GM20000 (cell line): ENCODE measurements at regions not wholly inside any gene's neighbourhood (a gene's known extent, or its start where the extent isn't known, plus 50 kb on each side); places are given as distances from the start of the nearest gene placed in this dataset.

Source experiments
- DNase-seq: peaks from one replicate; pipeline ENCODE4 v3.0.0; 2012; ENCODE audit warnings: low spot score
- TF ChIP-seq, protein P1 (sequence below): IDR thresholded peaks from 2 replicates; pipeline ENCODE4 v1.5.1; 2012; ENCODE audit warnings: mild to moderate bottlenecking, control low read depth; ENCODE audit errors: extremely low read depth, missing control alignments

- TF ChIP-seq, protein P1, sequence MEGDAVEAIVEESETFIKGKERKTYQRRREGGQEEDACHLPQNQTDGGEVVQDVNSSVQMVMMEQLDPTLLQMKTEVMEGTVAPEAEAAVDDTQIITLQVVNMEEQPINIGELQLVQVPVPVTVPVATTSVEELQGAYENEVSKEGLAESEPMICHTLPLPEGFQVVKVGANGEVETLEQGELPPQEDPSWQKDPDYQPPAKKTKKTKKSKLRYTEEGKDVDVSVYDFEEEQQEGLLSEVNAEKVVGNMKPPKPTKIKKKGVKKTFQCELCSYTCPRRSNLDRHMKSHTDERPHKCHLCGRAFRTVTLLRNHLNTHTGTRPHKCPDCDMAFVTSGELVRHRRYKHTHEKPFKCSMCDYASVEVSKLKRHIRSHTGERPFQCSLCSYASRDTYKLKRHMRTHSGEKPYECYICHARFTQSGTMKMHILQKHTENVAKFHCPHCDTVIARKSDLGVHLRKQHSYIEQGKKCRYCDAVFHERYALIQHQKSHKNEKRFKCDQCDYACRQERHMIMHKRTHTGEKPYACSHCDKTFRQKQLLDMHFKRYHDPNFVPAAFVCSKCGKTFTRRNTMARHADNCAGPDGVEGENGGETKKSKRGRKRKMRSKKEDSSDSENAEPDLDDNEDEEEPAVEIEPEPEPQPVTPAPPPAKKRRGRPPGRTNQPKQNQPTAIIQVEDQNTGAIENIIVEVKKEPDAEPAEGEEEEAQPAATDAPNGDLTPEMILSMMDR: no peak
- DNase-seq: no peak
Observed at GRCh38 chr20:58107533-58107932, 120.9 kb downstream of the ANKRD60 start.

GRCh38 chr20:58106143-58106750, 122.2 kb downstream of the ANKRD60 start:
- TF ChIP-seq, protein P1: no peak
- DNase-seq: no peak

GRCh38 chr20:58103961-58104360, 124.5 kb downstream of the ANKRD60 start:
- no peak for DNase-seq
- TF ChIP-seq, protein P1: no peak

- no peak for DNase-seq
- TF ChIP-seq, protein P1: no peak
Observed at GRCh38 chr20:58103517-58103904, 124.9 kb downstream of the ANKRD60 start.

DNA sequence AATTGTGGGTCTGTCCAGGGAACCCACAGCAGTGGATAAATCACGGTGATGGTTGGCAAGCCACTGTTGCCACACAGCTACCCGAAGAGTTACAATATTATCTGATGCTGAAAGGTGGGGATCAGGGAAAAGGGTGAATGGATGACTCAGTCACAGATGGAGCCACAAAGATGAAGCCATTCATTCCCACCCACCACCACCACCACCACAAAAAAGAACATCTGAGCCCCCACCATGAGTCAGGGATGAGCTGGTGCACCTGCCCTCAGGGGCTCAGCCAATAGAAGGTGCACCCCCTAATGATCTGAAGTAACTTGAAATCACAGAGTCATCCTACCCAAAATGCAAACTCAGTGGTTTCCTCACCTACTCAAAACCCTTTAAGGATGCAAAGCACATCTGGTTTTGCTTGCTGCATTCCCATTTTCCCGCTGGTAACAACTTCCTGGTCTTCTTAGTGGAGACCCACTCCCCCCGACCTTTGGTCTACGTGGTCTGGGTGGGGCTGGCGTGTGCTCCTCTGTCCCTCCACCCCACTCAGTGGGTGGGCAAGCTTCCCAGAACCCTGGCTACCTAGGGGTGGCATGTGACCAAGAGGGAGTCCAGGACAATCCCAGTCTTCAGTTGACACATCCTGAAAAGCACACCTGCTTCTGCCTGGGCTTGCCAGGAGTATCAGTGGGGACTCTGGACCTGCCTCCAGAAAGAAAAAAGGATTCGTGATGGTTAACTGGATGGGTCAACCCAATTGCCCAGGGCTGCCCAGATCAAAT, 125.5 kb downstream of the ANKRD60 start:
- TF ChIP-seq, protein P1: no peak
- DNase-seq: no peak

GRCh38 chr20:58102261-58102660, 126.2 kb downstream of the ANKRD60 start:
- no peak for DNase-seq
- TF ChIP-seq, protein P1: no peak

- TF ChIP-seq, protein P1: no peak
- no peak for DNase-seq
Observed at GRCh38 chr20:58100731-58101356, 127.6 kb downstream of the ANKRD60 start.
